ENCODE measurements at regions not wholly inside any gene's neighbourhood (a gene's known extent, or its start where the extent isn't known, plus 50 kb on each side); places are given as distances from the start of the nearest gene placed in this dataset.

- no peak for DNase-seq (ENCODE audit: low read depth)
Measured at GRCh38 chr18:27763341-27763740, 413.6 kb downstream of the CDH2 start.

GRCh38 chr18:27762054-27762453, 414.9 kb downstream of the CDH2 start:
- no peak for DNase-seq (ENCODE audit: low read depth)

- DNase-seq (ENCODE audit: low read depth): no peak
Measured at GRCh38 chr18:27752944-27753343, 424.0 kb downstream of the CDH2 start.

- DNase-seq (ENCODE audit: low read depth): no peak
Measured at GRCh38 chr18:27750923-27751322, 426.0 kb downstream of the CDH2 start.

- peak; percentile 55 for DNase-seq (ENCODE audit: low read depth)
Measured at GRCh38 chr18:27750014-27750413, 426.9 kb downstream of the CDH2 start.

- DNase-seq (ENCODE audit: low read depth): no peak
Measured at GRCh38 chr18:27749194-27749593, 427.7 kb downstream of the CDH2 start.

GRCh38 chr18:27746241-27746640, 430.7 kb downstream of the CDH2 start:
- DNase-seq (ENCODE audit: low read depth): no peak

GRCh38 chr18:27735117-27735516, 441.8 kb downstream of the CDH2 start:
- no peak for DNase-seq (ENCODE audit: low read depth)

- DNase-seq (ENCODE audit: low read depth): no peak
Measured at GRCh38 chr18:27731211-27731610, 445.7 kb downstream of the CDH2 start.

- DNase-seq (ENCODE audit: low read depth): no peak
Measured at GRCh38 chr18:27728659-27729058, 448.3 kb downstream of the CDH2 start.

GRCh38 chr18:27724362-27724761, 452.6 kb downstream of the CDH2 start:
- no peak for DNase-seq (ENCODE audit: low read depth)

- no peak for DNase-seq (ENCODE audit: low read depth)
Measured at GRCh38 chr18:27723168-27723567, 453.8 kb downstream of the CDH2 start.

GRCh38 chr18:27719680-27720079, 457.2 kb downstream of the CDH2 start:
- no peak for DNase-seq (ENCODE audit: low read depth)

GRCh38 chr18:27717816-27718215, 459.1 kb downstream of the CDH2 start:
- DNase-seq (ENCODE audit: low read depth): no peak

- no peak for DNase-seq (ENCODE audit: low read depth)
Measured at GRCh38 chr18:27717250-27717649, 459.7 kb downstream of the CDH2 start.

- peak; percentile 75 for DNase-seq (ENCODE audit: low read depth)
Measured at GRCh38 chr18:27715751-27716150, 461.2 kb downstream of the CDH2 start.

GRCh38 chr18:27713738-27714095, 463.2 kb downstream of the CDH2 start:
- no peak for DNase-seq (ENCODE audit: low read depth)

GRCh38 chr18:27713037-27713737, 463.7 kb downstream of the CDH2 start:
- DNase-seq (ENCODE audit: low read depth): no peak

GRCh38 chr18:27712066-27712465, 464.9 kb downstream of the CDH2 start:
- DNase-seq (ENCODE audit: low read depth): no peak

GRCh38 chr18:27711382-27711781, 465.5 kb downstream of the CDH2 start:
- DNase-seq (ENCODE audit: low read depth): no peak

- DNase-seq (ENCODE audit: low read depth): no peak
Measured at GRCh38 chr18:27709344-27709743, 467.6 kb downstream of the CDH2 start.

GRCh38 chr18:27707201-27707600, 469.7 kb downstream of the CDH2 start:
- DNase-seq (ENCODE audit: low read depth): no peak

- no peak for DNase-seq (ENCODE audit: low read depth)
Measured at GRCh38 chr18:27704736-27705361, 472.1 kb downstream of the CDH2 start.

Measured in HT1080 (cell line).